COLO668 (cell line): ENCODE measurements at regions not wholly inside any gene's neighbourhood (a gene's known extent, or its start where the extent isn't known, plus 50 kb on each side); places are given as distances from the start of the nearest gene placed in this dataset.
"Not testable (repeated sequence)": the region's sequence is repeated elsewhere in the genome, so short reads cannot be mapped to it uniquely, and the experiment has no call there.

Source experiments
- DNase-seq: peaks from one replicate; lab custom pipeline; 2025; ENCODE audit not compliant: unreplicated experiment; lab: John Stamatoyannopoulos, UW

DNA sequence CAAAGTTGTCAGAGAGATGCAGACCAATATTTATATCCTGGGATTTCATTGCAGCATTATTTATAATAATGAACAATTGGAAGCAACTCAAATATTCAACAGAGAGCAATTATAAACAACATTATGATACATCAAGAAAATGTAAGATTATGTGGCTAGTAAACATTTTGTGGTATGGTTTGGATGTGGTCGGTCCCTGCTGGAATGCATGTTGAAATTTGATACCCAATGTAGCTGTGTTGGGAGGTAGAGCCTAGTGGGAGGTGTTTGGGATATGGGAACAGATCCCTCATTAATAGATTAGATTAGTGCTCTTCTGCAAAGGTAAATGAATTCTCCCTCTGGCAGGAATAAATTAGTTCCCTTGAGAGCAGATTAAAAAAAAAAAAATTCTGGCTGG, 350.9 kb downstream of the ANKRD30A start:
- DNase-seq, result no peak

DNA sequence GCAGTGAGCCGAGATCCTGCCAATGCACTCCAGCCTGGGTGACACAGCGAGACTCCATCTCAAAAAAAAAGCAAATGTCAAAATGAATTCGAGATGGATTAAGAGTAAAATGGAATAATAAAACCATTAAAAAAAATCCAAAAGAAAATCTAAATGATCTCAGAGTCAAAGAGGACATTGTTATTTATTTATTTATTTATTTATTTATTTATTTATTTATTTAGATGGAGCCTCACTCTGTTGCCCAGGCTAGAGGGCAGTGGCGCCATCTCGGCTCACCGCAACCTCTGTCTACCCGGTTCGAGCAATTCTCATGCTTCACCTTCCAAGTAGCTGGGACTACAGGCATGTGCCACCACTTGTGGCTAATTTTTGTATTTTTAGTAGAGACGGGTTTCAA, 349.2 kb downstream of the ANKRD30A start:
- no peak for DNase-seq

DNA sequence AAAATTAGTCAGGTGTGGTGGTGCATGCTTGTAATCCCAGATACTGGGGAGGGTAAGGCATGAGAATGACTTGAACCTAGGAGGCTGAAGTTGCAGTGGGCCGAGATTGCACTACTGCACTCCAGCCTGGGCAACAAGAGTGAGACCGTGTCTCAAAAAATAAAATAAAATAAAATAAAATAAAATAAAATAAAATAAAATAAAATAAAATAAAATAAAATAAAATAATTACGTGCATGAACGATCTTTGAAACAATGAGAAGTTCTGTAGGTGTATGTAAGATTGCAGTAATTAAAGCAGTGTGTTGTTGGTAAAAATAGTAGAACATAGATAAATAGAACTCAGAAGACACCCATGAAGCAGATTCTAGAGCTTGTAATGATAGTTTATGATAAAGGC, 348.5 kb downstream of the ANKRD30A start:
- DNase-seq, result no peak

DNA sequence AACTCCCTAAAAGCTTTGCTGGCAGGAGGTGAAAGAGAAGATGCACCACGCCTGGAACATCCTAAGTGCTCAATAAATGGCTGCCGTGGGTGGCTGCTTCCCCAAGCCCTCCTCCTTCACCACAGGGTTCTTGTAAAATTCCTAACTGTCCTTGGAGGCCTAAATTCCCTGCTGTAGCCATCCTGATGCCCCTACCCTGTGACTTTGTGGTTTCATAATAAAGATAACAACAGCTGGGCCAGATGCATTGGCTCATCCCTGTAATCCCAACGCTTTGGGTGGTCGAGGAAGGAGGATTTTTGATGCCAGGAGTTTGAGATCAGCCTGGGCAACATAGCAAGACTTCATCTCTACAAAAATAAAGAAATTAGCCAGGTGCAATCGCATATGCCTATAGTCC, 341.8 kb downstream of the ANKRD30A start:
- no peak for DNase-seq

DNA sequence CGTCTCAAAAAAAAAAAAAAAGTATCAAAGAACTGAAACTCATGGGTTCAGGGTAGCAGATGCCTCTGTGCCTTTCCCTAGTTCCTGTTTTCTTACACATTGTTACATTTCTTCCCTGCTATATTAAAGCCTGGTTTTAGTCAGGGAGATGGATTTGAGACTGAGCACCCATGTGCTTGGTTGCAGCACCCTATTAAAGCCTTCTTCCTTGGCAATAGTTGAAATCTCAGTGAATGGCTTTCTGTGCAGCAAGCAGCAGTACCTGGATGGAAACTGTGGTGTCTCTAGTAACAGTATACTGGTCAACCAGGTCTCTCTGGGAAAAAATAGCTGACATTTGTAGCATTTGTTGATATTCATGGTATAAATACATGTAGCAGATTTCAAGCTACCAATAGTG, 331.1 kb downstream of the ANKRD30A start:
- DNase-seq, result no peak

DNA sequence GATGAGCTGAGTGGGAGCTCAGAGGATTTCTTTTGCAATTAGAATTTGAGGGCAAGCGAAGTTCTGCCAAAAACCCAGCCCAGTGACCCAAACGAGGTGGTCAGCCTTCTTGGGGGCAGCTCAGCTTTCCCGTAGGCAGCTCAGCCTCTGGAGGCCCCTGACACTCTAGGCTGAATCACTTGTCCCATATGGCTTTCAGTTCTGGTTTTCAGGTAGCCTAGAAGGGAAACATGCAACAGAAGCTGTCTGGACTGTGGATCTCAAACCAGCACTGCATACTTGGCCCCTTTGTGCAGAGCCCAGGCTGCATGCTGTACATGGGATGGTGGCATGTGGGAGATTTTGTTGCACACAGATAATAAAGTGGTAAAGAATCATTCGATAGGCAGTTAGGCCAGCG, 322.8 kb downstream of the ANKRD30A start:
- no peak for DNase-seq

DNA sequence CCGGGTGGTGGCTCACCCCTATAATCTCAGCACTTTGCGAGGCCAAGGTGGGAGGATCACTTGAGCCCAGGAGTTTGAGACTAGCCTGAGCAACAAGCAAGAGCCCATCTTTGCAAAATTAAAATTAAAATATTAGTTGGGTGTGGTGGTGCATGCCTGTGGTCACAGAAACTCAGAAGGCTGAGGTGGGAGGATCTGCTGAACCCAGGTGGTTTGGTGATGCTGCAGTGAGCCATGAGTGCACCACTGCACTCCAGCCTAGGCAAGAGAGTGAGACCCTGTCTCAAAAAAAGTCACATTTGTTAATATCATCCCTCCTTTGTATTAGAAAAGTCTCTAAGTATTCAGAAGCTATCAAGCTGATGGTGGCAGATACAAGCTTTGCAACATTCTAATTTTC, 317.5 kb downstream of the ANKRD30A start:
- DNase-seq, result no peak

DNA sequence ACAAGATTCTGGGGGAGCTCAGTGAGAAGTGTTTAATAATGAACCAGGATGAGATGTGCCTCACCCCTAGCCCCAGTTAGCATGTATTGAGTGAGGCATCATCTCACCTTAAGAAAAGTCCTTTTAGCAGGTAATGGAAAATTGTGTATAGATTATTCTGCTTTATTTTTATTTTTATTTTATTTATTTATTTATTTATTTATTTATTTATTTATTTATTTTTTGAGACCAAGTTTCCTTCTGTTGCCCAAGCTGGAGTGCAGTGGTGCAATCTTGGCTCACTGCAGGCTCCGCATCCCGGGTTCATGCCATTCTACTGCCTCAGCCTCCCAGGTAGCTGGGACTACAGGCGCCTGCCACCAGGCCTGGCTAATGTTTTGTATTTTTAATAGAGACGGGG, 315.8 kb downstream of the ANKRD30A start:
- DNase-seq, result not testable (repeated sequence)

DNA sequence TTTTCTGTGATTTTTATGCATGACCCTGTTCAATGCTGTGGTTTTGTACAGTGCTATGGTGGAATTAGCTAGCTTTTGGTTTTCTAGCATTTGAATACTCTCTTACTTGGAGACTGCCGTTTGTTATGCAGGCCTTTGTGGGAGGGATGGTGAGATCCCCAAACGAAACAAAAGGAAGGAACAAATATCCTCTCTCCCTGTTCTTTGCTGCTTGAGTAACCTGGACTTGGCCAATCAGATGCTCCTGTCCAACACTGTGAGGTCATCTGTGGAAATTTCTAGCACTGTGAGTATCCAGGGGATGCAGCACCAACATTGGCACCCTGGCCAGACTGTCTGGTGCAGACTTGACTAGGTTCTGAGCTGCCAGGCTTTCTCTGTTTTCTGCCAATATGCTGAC, 314.4 kb downstream of the ANKRD30A start:
- DNase-seq, result no peak

DNA sequence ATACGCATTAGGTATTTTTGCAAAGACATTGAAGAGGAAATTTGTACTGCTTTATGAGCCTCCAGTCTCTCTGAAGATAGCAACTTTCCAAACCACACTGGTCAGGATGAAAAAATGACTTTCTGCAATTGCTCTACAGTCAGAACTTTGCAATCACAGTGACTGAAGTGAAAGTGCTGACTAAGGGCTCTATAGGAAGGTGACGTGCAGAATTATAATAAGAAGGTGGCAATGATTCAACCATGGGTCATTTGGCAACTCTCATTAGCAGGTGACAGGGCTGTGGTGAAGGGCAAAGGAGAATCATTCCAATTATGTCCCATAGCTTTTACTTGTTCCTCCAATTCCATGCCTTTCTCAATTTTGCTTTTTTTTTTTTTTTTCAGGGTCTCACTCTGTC, 311.0 kb downstream of the ANKRD30A start:
- DNase-seq, result no peak

DNA sequence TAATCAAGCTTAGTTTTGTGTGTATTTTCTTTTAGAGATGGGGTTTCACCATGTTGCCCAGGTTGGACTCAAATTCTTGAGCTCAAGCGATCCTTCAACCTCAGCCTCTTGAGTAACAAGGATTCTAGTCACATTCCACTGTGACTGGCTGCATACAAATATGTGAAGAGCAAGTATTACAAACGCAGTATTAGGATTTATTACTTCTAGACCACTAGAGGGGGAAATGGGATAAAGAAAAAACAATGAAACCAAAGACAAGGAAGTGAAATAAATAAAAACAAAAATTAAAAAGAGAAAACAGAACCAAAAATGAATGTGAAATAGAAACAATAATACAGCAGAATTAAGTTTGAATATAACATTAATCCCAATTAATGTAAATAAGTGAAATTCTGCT, 308.7 kb downstream of the ANKRD30A start:
- DNase-seq, result no peak
